Panc1 (cell line): ENCODE measurements at regions not wholly inside any gene's neighbourhood (a gene's known extent, or its start where the extent isn't known, plus 50 kb on each side); places are given as distances from the start of the nearest gene placed in this dataset.

Experiments used
- POLR2AphosphoS5 ChIP-seq: IDR thresholded peaks from 2 replicates; pipeline ENCODE4 v1.6.1; 2012; ENCODE audit warnings: mild to moderate bottlenecking, low read depth, low read length, moderate library complexity
- REST ChIP-seq, 2 experiments: IDR thresholded peaks; 2 replicates each; pipeline ENCODE4 v1.6.1; 2011 to 2012; ENCODE audit warnings: low read depth in 2 of 2, control low read depth in 1 of 2, low read length in 1 of 2, mild to moderate bottlenecking in 1 of 2, moderate library complexity in 1 of 2; ENCODE audit not compliant: insufficient read depth in 1 of 2
- SIN3A ChIP-seq: IDR thresholded peaks from 2 replicates; pipeline ENCODE4 v1.6.1; 2012; ENCODE audit warnings: low read depth, mild to moderate bottlenecking, low read length, moderate library complexity, borderline replicate concordance; ENCODE audit not compliant: insufficient read depth
- TCF7L2 ChIP-seq: IDR thresholded peaks from 2 replicates; pipeline ENCODE4 v1.6.1; 2011; ENCODE audit warnings: mild to moderate bottlenecking, low read depth, low read length, inconsistent platforms
- TF ChIP-seq, protein P1 (sequence below): fragments of 450-650 bp; IDR thresholded peaks from 2 replicates; pipeline ENCODE4 v1.5.1; 2017; ENCODE audit warnings: mild to moderate bottlenecking

DNA sequence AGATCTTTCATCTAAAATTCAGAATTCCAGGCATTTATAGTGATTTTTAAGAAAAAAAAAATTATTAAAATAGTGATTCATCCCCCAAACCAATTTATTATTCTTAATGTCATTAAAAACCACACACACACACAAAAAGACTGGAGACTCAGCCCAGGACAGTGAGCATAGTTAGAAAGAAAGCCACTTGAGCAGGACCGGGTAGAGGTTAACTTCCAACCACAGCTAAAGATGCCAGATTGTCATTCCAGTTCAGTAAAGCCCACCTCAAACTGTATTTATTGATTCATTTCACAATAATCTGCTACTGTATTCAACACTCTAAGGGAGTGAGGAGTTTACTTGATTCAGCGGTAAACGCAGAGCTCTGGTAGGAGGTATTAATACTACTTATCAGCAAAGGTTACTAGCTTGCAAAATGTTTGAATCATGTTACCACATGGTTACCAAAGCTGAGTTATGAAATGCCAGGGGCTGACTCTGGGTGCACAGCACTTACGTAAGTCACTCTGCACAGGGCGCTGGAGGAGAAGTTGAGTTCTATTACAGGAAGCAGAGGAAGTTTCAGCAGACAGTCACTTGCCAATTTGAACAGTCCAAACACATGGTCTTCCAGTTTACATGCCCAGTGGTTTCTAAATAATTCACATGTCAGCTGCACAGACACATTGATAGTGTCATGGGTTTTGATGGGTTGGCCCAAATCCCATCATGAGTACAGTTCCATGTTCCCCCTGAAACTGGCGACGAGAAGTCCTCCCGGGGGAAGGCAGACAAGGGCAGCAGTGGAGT, 64.6 kb downstream of the KLF6 start:
- TF ChIP-seq TCF7L2 = no peak
- TF ChIP-seq, protein P1, sequence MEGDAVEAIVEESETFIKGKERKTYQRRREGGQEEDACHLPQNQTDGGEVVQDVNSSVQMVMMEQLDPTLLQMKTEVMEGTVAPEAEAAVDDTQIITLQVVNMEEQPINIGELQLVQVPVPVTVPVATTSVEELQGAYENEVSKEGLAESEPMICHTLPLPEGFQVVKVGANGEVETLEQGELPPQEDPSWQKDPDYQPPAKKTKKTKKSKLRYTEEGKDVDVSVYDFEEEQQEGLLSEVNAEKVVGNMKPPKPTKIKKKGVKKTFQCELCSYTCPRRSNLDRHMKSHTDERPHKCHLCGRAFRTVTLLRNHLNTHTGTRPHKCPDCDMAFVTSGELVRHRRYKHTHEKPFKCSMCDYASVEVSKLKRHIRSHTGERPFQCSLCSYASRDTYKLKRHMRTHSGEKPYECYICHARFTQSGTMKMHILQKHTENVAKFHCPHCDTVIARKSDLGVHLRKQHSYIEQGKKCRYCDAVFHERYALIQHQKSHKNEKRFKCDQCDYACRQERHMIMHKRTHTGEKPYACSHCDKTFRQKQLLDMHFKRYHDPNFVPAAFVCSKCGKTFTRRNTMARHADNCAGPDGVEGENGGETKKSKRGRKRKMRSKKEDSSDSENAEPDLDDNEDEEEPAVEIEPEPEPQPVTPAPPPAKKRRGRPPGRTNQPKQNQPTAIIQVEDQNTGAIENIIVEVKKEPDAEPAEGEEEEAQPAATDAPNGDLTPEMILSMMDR = no peak
- TF ChIP-seq SIN3A = no peak
- no peak for TF ChIP-seq POLR2AphosphoS5
- no peak for TF ChIP-seq REST (IDR thresholded peaks at IDR 0.05; ENCODE audit: insufficient read depth in 1 of 2, low read depth in 2 of 2, low read length in 1 of 2)
